ENCODE measurements at regions not wholly inside any gene's neighbourhood (a gene's known extent, or its start where the extent isn't known, plus 50 kb on each side); places are given as distances from the start of the nearest gene placed in this dataset.

DNA sequence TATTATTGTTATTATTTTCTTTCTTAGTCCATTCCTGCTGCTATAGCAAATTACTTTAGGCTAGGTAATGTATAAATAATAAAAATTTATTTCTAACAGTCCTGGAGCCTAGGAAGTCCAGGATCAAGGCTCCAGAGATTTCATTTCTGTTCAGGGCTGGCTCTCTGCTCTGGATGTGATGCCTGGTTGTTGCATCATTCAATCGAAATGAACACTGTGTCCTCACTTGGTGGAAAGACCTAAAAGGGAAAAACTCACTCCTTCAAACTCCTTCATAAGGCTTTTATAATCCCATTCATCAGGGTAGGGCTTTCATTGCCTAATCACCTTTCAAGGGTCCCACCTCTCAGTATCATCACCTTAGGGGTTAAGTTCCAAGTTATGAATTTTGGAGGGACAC lies 395.0 kb downstream of the EFNB2 start:
- 92% methylated on average over 1 of the region's 1 CpG for WGBS
- H3K36me3 ChIP-seq, result no peaks in the 10 kb centered on the region
- no peaks in the 10 kb centered on the region for H3K27me3 ChIP-seq
- no peak overlapping the region for H3K27ac ChIP-seq (replicated peaks in 1 of 4)
- intact Hi-C loops (cut with DNase I), result no loop called here
- H3K4me1 ChIP-seq, result no peaks in the 10 kb centered on the region
- H3K4me3 ChIP-seq, result no peak overlapping the region
- no peak for TF ChIP-seq POLR2A (IDR thresholded peaks at IDR 0.05; ENCODE audit: low read depth)
- TF ChIP-seq EP300 (IDR thresholded peaks at IDR 0.05), result no peak
- no peak for TF ChIP-seq CTCF (IDR thresholded peaks at IDR 0.05)
- no peak for TF ChIP-seq POLR2AphosphoS5 (IDR thresholded peaks at IDR 0.05)
- DNase-seq (ENCODE audit: extremely low spot score), result no peak
- H3K9me3 ChIP-seq, result no peaks in the 10 kb centered on the region

- WGBS, result 89% methylated on average over 3 of the region's 3 CpGs
- Histone ChIP-seq H3K27ac (replicated peaks in 1 of 4) (no peak overlapping the region), H3K4me1 (no peaks in the 10 kb centered on the region), H3K4me3 (no peak overlapping the region), H3K36me3 (no peaks in the 10 kb centered on the region), H3K27me3 (no peaks in the 10 kb centered on the region), H3K9me3 (no peaks in the 10 kb centered on the region)
- DNase-seq (ENCODE audit: extremely low spot score), result no peak
- TF ChIP-seq EP300 (IDR thresholded peaks at IDR 0.05) (no peak), POLR2AphosphoS5 (IDR thresholded peaks at IDR 0.05) (no peak), POLR2A (IDR thresholded peaks at IDR 0.05; ENCODE audit: low read depth) (no peak), CTCF (IDR thresholded peaks at IDR 0.05) (no peak)
- intact Hi-C loops (cut with DNase I), result no loop called here
These were observed 395.5 kb downstream of the EFNB2 start for GRCh38 chr13:106139942-106140341.

DNA sequence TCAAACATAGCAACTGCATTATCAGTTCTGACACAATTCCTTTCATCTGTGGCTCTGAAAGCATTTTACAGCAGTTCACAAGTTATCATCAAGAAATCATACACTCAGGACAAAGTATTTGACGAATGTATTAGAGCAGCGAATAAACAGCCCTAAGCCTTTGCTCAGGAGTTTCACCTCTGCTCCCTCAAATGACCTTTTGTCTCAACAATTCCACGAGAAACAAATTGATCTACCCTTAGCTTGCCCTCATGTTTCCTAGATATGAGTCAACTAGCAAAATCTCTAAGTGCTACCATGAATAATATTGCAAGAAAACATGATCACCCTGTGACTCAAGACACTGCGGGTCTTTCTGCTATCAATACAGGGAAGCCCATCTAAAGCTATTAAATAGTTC lies 396.1 kb downstream of the EFNB2 start:
- no peaks in the 10 kb centered on the region for H3K9me3 ChIP-seq
- intact Hi-C loops (cut with DNase I), result no loop called here

GRCh38 chr13:106138620-106139019 lies 396.8 kb downstream of the EFNB2 start:
- intact Hi-C loops (cut with DNase I), result no loop called here
- no peak for DNase-seq (ENCODE audit: extremely low spot score)
- TF ChIP-seq POLR2AphosphoS5 (IDR thresholded peaks at IDR 0.05), result no peak
- TF ChIP-seq POLR2A (IDR thresholded peaks at IDR 0.05; ENCODE audit: low read depth), result no peak
- H3K4me1 ChIP-seq, result no peaks in the 10 kb centered on the region
- H3K9me3 ChIP-seq, result no peaks in the 10 kb centered on the region
- no peaks in the 10 kb centered on the region for H3K27me3 ChIP-seq
- H3K4me3 ChIP-seq, result no peak overlapping the region
- no peak overlapping the region for H3K27ac ChIP-seq (replicated peaks in 1 of 4)
- H3K36me3 ChIP-seq, result no peaks in the 10 kb centered on the region

More for the DNA sequence above, 396.1 kb downstream of the EFNB2 start:
- TF ChIP-seq POLR2A (IDR thresholded peaks at IDR 0.05; ENCODE audit: low read depth), result no peak
- no peak for TF ChIP-seq POLR2AphosphoS5 (IDR thresholded peaks at IDR 0.05)
- no peak for TF ChIP-seq EP300 (IDR thresholded peaks at IDR 0.05)
- no peak for TF ChIP-seq CTCF (IDR thresholded peaks at IDR 0.05)
- no peaks in the 10 kb centered on the region for H3K36me3 ChIP-seq
- no peak overlapping the region for H3K27ac ChIP-seq (replicated peaks in 1 of 4)
- no peaks in the 10 kb centered on the region for H3K27me3 ChIP-seq
- DNase-seq (ENCODE audit: extremely low spot score), result no peak
- H3K4me1 ChIP-seq, result no peaks in the 10 kb centered on the region
- H3K4me3 ChIP-seq, result no peak overlapping the region
- WGBS, result 78% methylated on average over 4 of the region's 4 CpGs

- Histone ChIP-seq H3K27ac (replicated peaks in 1 of 4) (no peak overlapping the region), H3K36me3 (no peaks in the 10 kb centered on the region), H3K4me3 (no peak overlapping the region), H3K9me3 (peaks cover 0 to 7% (median 0%) of the 10 kb centered on the region in 4 donors), H3K4me1 (no peaks in the 10 kb centered on the region), H3K27me3 (no peaks in the 10 kb centered on the region)
- WGBS, result 68% methylated on average over 2 of the region's 2 CpGs
- intact Hi-C loops (cut with DNase I), result no loop called here
- DNase-seq (ENCODE audit: extremely low spot score), result no peak
- TF ChIP-seq POLR2AphosphoS5 (IDR thresholded peaks at IDR 0.05), result no peak
These were observed 402.4 kb downstream of the EFNB2 start for GRCh38 chr13:106133025-106133424.

GRCh38 chr13:106132216-106132615 lies 403.2 kb downstream of the EFNB2 start:
- Histone ChIP-seq H3K4me3 (no peak overlapping the region), H3K36me3 (no peaks in the 10 kb centered on the region), H3K4me1 (no peaks in the 10 kb centered on the region), H3K27ac (replicated peaks in 1 of 4) (no peak overlapping the region), H3K9me3 (peaks cover 0 to 7% (median 0%) of the 10 kb centered on the region in 4 donors), H3K27me3 (no peaks in the 10 kb centered on the region)
- WGBS, result 100% methylated on average over 1 of the region's 1 CpG
- intact Hi-C loops (cut with DNase I), result no loop called here
- TF ChIP-seq POLR2A (IDR thresholded peaks at IDR 0.05; ENCODE audit: low read depth) (no peak), CTCF (IDR thresholded peaks at IDR 0.05) (no peak), EP300 (IDR thresholded peaks at IDR 0.05) (no peak), POLR2AphosphoS5 (IDR thresholded peaks at IDR 0.05) (no peak)
- no peak for DNase-seq (ENCODE audit: extremely low spot score)

Measured in esophagus muscularis mucosa (tissue), 4 donors.